B cell (primary cell): ENCODE measurements at regions not wholly inside any gene's neighbourhood (a gene's known extent, or its start where the extent isn't known, plus 50 kb on each side); places are given as distances from the start of the nearest gene placed in this dataset.

Source experiments
- ATAC-seq: fragments of 200-7000 bp; cut with Tn5 transposase; one replicate; pipeline ENCODE4 v1.10.0; 2021; ENCODE audit warnings: low read depth, mild to moderate bottlenecking, moderate number of reproducible peaks, moderate library complexity
- CTCF ChIA-PET: fragments of 350-600 bp; sonication (Branson Sonifier 250); formaldehyde crosslinking; loops from one replicate; lab custom pipeline; 2021; ENCODE audit warnings: antibody characterized with exemption, inconsistent platforms; lab: Charles Lee
- POLR2A ChIA-PET: fragments of 350-600 bp; sonication (Branson Sonifier 250); formaldehyde crosslinking; loops from one replicate; lab custom pipeline; 2021; ENCODE audit warnings: antibody characterized with exemption; lab: Charles Lee
- DNase-seq: peaks from one replicate; pipeline ENCODE4 v3.0.0; 2013
- H2AFZ ChIP-seq: 2 replicates; pipeline ENCODE4 v1.6.1; 2012; ENCODE audit warnings: mild to moderate bottlenecking, low read depth, low read length; ENCODE audit not compliant: insufficient read depth, poor library complexity, severe bottlenecking
- H3K27ac ChIP-seq, 2 donors: 1 replicate in 1 of 2; 2 replicates in 1 of 2; pipeline ENCODE4 v1.5.1; 2012 to 2013; ENCODE audit warnings: low read length in 2 of 2, mild to moderate bottlenecking in 2 of 2, moderate library complexity in 1 of 2
- H3K27me3 ChIP-seq, 4 experiments: fragments of 200-600 bp in 1 of 4; sonication (generic) in 1 of 4; replicated peaks in 1 of 4; 1 replicate in 2 of 4; 2 replicates in 2 of 4; pipeline versions ENCODE4 v1.6.1 to v1.7.0; 2013 to 2016; ENCODE audit warnings: low read length in 3 of 4, mild to moderate bottlenecking in 2 of 4, mixed read lengths in 1 of 4, moderate library complexity in 1 of 4; ENCODE audit not compliant: insufficient read depth in 4 of 4, control insufficient read depth in 3 of 4; ENCODE audit errors: control extremely low read depth in 1 of 4
- H3K36me3 ChIP-seq, 2 experiments: replicated peaks in 1 of 2; 1 replicate in 1 of 2; 2 replicates in 1 of 2; pipeline versions ENCODE4 v1.6.1 to v1.7.1; 2013; ENCODE audit warnings: low read length in 1 of 2; ENCODE audit not compliant: insufficient read depth in 2 of 2, control insufficient read depth in 1 of 2; ENCODE audit errors: control extremely low read depth in 1 of 2, extremely low read depth in 1 of 2
- H3K4me1 ChIP-seq, 2 donors: fragments of 200-600 bp in 1 of 2; sonication (generic) in 1 of 2; 1 replicate in 1 of 2; 2 replicates in 1 of 2; pipeline versions ENCODE4 v1.5.1 to v1.6.1; 2013 to 2017; ENCODE audit warnings: low read length in 2 of 2; ENCODE audit not compliant: control insufficient read depth in 2 of 2, insufficient read depth in 2 of 2
- H3K4me2 ChIP-seq: replicated peaks from 2 replicates; pipeline ENCODE3; 2012; ENCODE audit warnings: mild to moderate bottlenecking, low read depth, low read length; ENCODE audit not compliant: poor library complexity, severe bottlenecking
- H3K4me3 ChIP-seq, 5 experiments: fragments of 200-600 bp in 1 of 5; sonication (generic) in 1 of 5; 1 replicate in 3 of 5; 2 replicates in 2 of 5; pipeline versions ENCODE4 v1.5.1 to v1.7.0; 2011 to 2016; ENCODE audit warnings: low read length in 4 of 5, mild to moderate bottlenecking in 4 of 5, low read depth in 2 of 5, control low read depth in 1 of 5, moderate library complexity in 1 of 5; ENCODE audit not compliant: insufficient read depth in 1 of 5; ENCODE audit errors: control extremely low read depth in 1 of 5, extremely low read depth in 1 of 5
- H3K79me2 ChIP-seq: fragments of 200-600 bp; sonication (generic); one replicate; pipeline ENCODE4 v1.6.0; 2016; ENCODE audit warnings: low read length; ENCODE audit not compliant: control insufficient read depth, insufficient read depth
- H3K9ac ChIP-seq: fragments of 200-600 bp; sonication (generic); 2 replicates; pipeline ENCODE4 v1.6.1; 2017; ENCODE audit warnings: mild to moderate bottlenecking, low read length, moderate library complexity
- H3K9me3 ChIP-seq, 3 donors: one replicate each; pipeline versions ENCODE4 v1.6.1 to v1.7.1; 2013; ENCODE audit warnings: low read length in 2 of 3; ENCODE audit not compliant: control insufficient read depth in 2 of 3, insufficient read depth in 1 of 3; ENCODE audit errors: control extremely low read depth in 1 of 3
- H4K20me1 ChIP-seq: 2 replicates; pipeline ENCODE4 v1.6.0; 2012; ENCODE audit warnings: mild to moderate bottlenecking, low read length; ENCODE audit not compliant: insufficient read depth, control insufficient read depth, poor library complexity, severe bottlenecking
- H3K27ac Mint-ChIP-seq: one replicate; pipeline ENCODE4 v1.8.0; 2021; ENCODE audit warnings: mixed read lengths
- H3K27me3 Mint-ChIP-seq: one replicate; pipeline ENCODE4 v1.8.0; 2021; ENCODE audit warnings: mixed read lengths
- H3K4me1 Mint-ChIP-seq: one replicate; pipeline ENCODE4 v1.8.0; 2021; ENCODE audit warnings: mixed read lengths
- H3K4me3 Mint-ChIP-seq: one replicate; pipeline ENCODE4 v1.8.0; 2021; ENCODE audit warnings: mixed read lengths
- H3K9me3 Mint-ChIP-seq: one replicate; pipeline ENCODE4 v1.8.0; 2022; ENCODE audit warnings: mixed read lengths; ENCODE audit not compliant: insufficient read depth
- CTCF ChIP-seq: fragments of 200-600 bp; IDR thresholded peaks from one replicate; pipeline ENCODE4 v1.8.0; 2022; ENCODE audit warnings: antibody characterized with exemption, mild to moderate bottlenecking
- EZH2 ChIP-seq: IDR thresholded peaks from 2 replicates; pipeline ENCODE4 v1.6.1; 2012; ENCODE audit warnings: borderline replicate concordance, low read depth, mild to moderate bottlenecking, moderate library complexity, low read length; ENCODE audit not compliant: insufficient read depth, poor library complexity, severe bottlenecking
- WGBS: methylation state at CpG from one replicate; pipeline ENCODE4 v1.1.5; 2013; ENCODE audit warnings: missing lambda C conversion rate; ENCODE audit not compliant: insufficient coverage; 5-methylcytosine and 5-hydroxymethylcytosine counted together
- intact Hi-C: fragments of 100-400 bp; cut with micrococcal nuclease; formaldehyde crosslinking; loops from one replicate; pipeline ENCODE4 v1.10.0; 2022

- DNase-seq (no peak), ATAC-seq (no peak)
- H3K36me3 ChIP-seq, result no peaks in the 10 kb centered on the region
- H3K79me2 ChIP-seq, result no peaks in the 10 kb centered on the region
- no peak for TF ChIP-seq CTCF
- no peak for TF ChIP-seq EZH2
- Mint-ChIP-seq H3K4me1 (no peaks in the 10 kb centered on the region), H3K4me3 (no peak overlapping the region), H3K9me3 (no peaks in the 10 kb centered on the region), H3K27ac (no peak overlapping the region), H3K27me3 (no peaks in the 10 kb centered on the region)
- intact Hi-C loops, result no loop called here
- H3K9me3 ChIP-seq, result peaks cover 0 to 4% (median 0%) of the 10 kb centered on the region in 3 donors
- H3K4me3 ChIP-seq, result no peak overlapping the region
- no peaks in the 10 kb centered on the region for H4K20me1 ChIP-seq
- CTCF ChIA-PET, result no interaction called here
- no peak overlapping the region for H3K4me2 ChIP-seq
- no peaks in the 10 kb centered on the region for H3K27me3 ChIP-seq
- no peak overlapping the region for H3K27ac ChIP-seq
- no peak overlapping the region for H2AFZ ChIP-seq
- POLR2A ChIA-PET, result no interaction called here
- 90% methylated on average over 4 of the region's 5 CpGs for WGBS
- H3K9ac ChIP-seq, result no peak overlapping the region
- no peaks in the 10 kb centered on the region for H3K4me1 ChIP-seq
Observed at GRCh38 chr2:53312721-53313120, 454.9 kb upstream of the CHAC2 start.

- Mint-ChIP-seq H3K27ac (no peak overlapping the region), H3K27me3 (no peaks in the 10 kb centered on the region), H3K4me3 (no peak overlapping the region), H3K9me3 (no peaks in the 10 kb centered on the region), H3K4me1 (no peaks in the 10 kb centered on the region)
- Histone ChIP-seq H3K27me3 (no peaks in the 10 kb centered on the region), H2AFZ (no peak overlapping the region), H3K79me2 (no peaks in the 10 kb centered on the region), H3K4me3 (no peak overlapping the region), H3K4me1 (no peaks in the 10 kb centered on the region), H3K9ac (no peak overlapping the region), H4K20me1 (no peaks in the 10 kb centered on the region), H3K36me3 (no peaks in the 10 kb centered on the region), H3K27ac (no peak overlapping the region), H3K4me2 (no peak overlapping the region), H3K9me3 (peaks cover 0 to 4% (median 0%) of the 10 kb centered on the region in 3 donors)
- ChIA-PET POLR2A (no interaction called here), CTCF (no interaction called here)
- 80% methylated on average over 4 of the region's 5 CpGs for WGBS
- ATAC-seq (no peak), DNase-seq (no peak)
- intact Hi-C loops, result no loop called here
- TF ChIP-seq CTCF (no peak), EZH2 (no peak)
Observed at GRCh38 chr2:53312181-53312580, 455.4 kb upstream of the CHAC2 start.
